Lower leg skin (tissue), 4 donors: ENCODE measurements at regions not wholly inside any gene's neighbourhood (a gene's known extent, or its start where the extent isn't known, plus 50 kb on each side); places are given as distances from the start of the nearest gene placed in this dataset.

Experiments used
- DNase-seq, 2 donors: peaks; one replicate each; pipeline ENCODE4 v3.0.0-alpha.2; 2019; ENCODE audit warnings: low spot score in 2 of 2
- H3K4me3 ChIP-seq: fragments of 200-600 bp; sonication (generic); 2 replicates; pipeline ENCODE4 v1.5.1; 2017; ENCODE audit warnings: mild to moderate bottlenecking, low read depth; ENCODE audit not compliant: poor library complexity, severe bottlenecking
- POLR2A ChIP-seq, 2 donors: fragments of 450-650 bp; IDR thresholded peaks; one replicate each; pipeline ENCODE4 v1.6.1; 2016 to 2017; ENCODE audit warnings: antibody characterized with exemption in 2 of 2, mild to moderate bottlenecking in 1 of 2, moderate library complexity in 1 of 2
- WGBS, 2 donors: methylation state at CpG; one replicate each; pipeline ENCODE4 v1.1.5; 2018; 5-methylcytosine and 5-hydroxymethylcytosine counted together
- intact Hi-C: fragments of 100-400 bp; cut with DNase I; formaldehyde crosslinking; loops from one replicate; pipeline ENCODE4 v1.15.0; 2023; ENCODE audit warnings: low total_unique reads
- TF ChIP-seq, protein P1 (sequence below), 3 donors: fragments of 450-650 bp; IDR thresholded peaks; one replicate each; pipeline ENCODE4 v1.5.1; 2016; ENCODE audit warnings: antibody characterized with exemption in 3 of 3, mild to moderate bottlenecking in 3 of 3, moderate library complexity in 2 of 3

DNA sequence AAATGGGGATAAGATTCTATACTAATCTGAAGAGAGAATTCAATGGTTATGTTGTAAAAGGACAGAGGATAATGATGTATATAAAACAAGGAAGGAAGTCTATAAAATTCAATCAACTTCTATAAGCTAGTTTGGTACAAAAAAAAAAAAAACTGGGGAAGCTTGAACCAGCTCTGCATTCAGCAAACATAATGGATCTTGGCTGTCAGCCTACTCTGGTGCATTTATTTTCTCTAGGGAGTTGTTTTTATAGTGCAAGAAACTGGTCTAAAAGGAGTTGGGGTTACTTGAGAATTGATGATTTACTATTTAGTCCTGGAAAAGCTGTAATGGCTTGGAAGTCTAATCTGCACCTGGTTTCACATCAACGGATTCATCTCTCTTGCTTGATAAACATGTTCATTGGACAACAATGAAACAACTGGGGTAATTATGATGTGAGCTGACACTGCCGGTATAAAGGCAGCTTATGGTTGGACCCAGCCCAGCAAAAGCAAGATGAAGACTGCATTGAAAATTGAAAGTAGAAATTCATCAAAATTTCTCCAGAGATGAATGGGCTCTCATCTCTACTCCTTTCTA is 199.4 kb upstream of the NRIP1 start:
- WGBS, 2 donors: 27 to 32% methylated on average over 2 of the region's 2 CpGs
- DNase-seq: no peak
- intact Hi-C loops: no loop called here
- no peak for TF ChIP-seq POLR2A (IDR thresholded peaks at IDR 0.05)
- TF ChIP-seq, protein P1, sequence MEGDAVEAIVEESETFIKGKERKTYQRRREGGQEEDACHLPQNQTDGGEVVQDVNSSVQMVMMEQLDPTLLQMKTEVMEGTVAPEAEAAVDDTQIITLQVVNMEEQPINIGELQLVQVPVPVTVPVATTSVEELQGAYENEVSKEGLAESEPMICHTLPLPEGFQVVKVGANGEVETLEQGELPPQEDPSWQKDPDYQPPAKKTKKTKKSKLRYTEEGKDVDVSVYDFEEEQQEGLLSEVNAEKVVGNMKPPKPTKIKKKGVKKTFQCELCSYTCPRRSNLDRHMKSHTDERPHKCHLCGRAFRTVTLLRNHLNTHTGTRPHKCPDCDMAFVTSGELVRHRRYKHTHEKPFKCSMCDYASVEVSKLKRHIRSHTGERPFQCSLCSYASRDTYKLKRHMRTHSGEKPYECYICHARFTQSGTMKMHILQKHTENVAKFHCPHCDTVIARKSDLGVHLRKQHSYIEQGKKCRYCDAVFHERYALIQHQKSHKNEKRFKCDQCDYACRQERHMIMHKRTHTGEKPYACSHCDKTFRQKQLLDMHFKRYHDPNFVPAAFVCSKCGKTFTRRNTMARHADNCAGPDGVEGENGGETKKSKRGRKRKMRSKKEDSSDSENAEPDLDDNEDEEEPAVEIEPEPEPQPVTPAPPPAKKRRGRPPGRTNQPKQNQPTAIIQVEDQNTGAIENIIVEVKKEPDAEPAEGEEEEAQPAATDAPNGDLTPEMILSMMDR (IDR thresholded peaks at IDR 0.05): no peak
- no peak overlapping the region for H3K4me3 ChIP-seq

DNA sequence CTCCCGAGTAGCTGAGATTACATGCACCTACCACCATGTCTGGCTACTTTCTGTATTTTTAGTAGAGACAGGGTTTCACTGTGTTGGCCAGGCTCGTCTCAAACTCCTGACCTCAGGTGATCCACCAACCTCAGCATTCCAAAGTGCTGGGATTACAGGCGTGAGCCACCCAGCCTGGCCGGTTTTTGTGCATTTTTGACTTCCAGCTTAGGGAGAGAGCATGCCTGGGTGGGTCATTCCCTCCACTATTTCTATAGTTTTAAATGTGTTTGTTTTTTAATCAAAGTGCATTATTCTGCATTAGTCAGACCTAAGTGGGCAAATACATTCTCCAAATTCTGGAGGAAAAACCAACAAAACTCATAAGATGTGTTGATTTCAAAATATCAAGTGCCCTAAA is 207.4 kb upstream of the NRIP1 start:
- WGBS, 2 donors: 81 to 82% methylated on average over 4 of the region's 4 CpGs
- intact Hi-C loops: no loop called here
- H3K4me3 ChIP-seq: no peak overlapping the region
- DNase-seq: no peak
- no peak for TF ChIP-seq POLR2A (IDR thresholded peaks at IDR 0.05)
- TF ChIP-seq, protein P1 (IDR thresholded peaks at IDR 0.05): no peak

DNA sequence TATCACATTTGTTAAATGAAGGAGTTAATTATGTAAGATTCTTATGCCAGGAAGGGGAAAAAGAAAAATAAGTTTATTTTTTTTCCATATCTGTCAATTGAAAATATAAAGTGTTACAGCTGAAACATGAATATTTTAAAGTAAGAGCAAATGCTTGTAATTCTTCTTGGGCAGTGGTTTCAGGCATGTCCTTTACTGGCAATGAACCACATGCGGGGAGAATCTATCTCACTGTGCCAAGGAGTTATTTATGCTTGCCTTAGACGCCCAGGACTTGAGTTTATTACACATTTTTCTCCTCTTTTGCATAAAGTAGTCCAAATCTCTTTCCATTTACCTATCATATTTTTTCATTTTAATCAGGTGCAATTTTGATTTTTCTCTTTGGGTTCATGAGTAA is 207.8 kb upstream of the NRIP1 start:
- 30 to 39% methylated on average over 2 of the region's 2 CpGs for WGBS, 2 donors
- intact Hi-C loops: no loop called here
- TF ChIP-seq, protein P1 (IDR thresholded peaks at IDR 0.05): no peak
- no peak for TF ChIP-seq POLR2A (IDR thresholded peaks at IDR 0.05)
- no peak overlapping the region for H3K4me3 ChIP-seq
- no peak for DNase-seq

DNA sequence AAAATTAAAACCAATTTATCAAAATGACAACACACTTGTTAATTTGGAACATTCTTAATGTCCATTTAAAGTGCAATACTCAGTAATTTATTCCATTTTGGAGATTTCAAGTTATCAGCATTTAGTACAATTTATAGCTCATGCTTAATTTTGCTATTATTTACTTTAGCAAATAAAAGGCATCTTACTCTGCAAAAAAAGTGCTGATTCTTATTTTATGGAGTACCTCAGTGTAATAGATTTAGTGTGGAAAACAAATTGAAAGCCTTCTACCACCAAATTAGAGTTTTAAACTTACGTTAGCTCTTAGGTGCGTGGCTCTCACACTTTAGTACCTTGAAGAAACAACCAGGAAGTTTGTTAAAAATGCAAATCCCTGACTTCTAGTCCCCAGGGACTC is 208.4 kb upstream of the NRIP1 start:
- 93 to 95% methylated on average over 2 of the region's 2 CpGs for WGBS, 2 donors
- intact Hi-C loops: no loop called here
- TF ChIP-seq, protein P1 (IDR thresholded peaks at IDR 0.05): no peak
- TF ChIP-seq POLR2A (IDR thresholded peaks at IDR 0.05): no peak
- H3K4me3 ChIP-seq: no peak overlapping the region
- DNase-seq: no peak

DNA sequence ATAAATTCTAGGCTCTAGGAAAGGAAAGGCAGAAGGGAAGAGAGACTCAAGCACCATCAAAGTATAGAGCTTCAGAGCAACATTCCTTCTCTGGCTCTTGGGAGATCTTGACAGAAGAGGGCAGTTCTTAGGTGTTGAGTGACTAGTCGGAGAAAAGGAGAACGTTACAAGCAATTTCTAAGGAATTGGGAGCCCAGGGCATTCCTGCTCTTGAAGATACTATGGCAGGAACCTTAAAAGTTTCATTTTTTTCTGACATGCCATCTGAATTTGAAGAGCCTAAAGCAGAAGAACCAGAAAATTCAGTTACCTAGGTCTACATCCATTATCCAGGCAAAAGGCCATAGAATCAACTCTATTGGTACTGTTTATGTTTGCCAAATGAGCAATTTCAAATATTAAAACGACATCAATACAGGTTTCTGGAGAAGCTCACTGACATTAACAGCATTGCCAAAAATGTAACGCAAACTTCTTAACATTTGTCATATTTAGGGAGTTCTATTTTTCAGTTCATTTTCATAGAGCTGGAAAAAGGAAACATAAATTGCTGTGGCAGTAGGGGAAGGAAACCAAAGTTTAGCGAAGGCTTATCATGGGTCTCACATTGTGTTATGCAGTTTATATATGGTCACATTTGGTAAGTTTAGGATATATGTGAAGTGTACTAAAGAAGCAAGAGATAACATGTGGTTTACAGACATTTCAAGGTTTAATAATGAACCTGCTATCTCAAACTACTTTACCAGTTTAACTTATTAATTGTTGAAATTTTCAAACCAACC is 210.1 kb upstream of the NRIP1 start:
- H3K4me3 ChIP-seq: no peak overlapping the region
- DNase-seq: no peak
- TF ChIP-seq POLR2A (IDR thresholded peaks at IDR 0.05): no peak
- TF ChIP-seq, protein P1 (IDR thresholded peaks at IDR 0.05): no peak
- intact Hi-C loops: no loop called here
- 67 to 69% methylated on average over 5 of the region's 5 CpGs for WGBS, 2 donors
